ENCODE measurements at regions not wholly inside any gene's neighbourhood (a gene's known extent, or its start where the extent isn't known, plus 50 kb on each side); places are given as distances from the start of the nearest gene placed in this dataset.

GRCh38 chr10:123571978-123572377 is 94.2 kb upstream of the GPR26 start:
- no peaks in the 10 kb centered on the region for H4K20me1 ChIP-seq (ENCODE audit: control insufficient read depth, insufficient read depth, insufficient read length)
- no peak overlapping the region for H2BK20ac ChIP-seq (ENCODE audit: low read depth, low read length, poor library complexity, severe bottlenecking)
- no peak overlapping the region for H4K8ac ChIP-seq (replicated peaks; ENCODE audit: insufficient read length, low read depth, low read length)
- H3K56ac ChIP-seq (ENCODE audit: insufficient read length, low read depth, low read length) = no peak overlapping the region
- H3K4ac ChIP-seq (ENCODE audit: low read depth, low read length) = no peak overlapping the region
- no peaks in the 10 kb centered on the region for H3K9me3 ChIP-seq (ENCODE audit: control insufficient read depth, low read depth, low read length)
- Mint-ChIP-seq H3K4me1 (peaks cover 14 to 25% of the 10 kb centered on the region in 2 experiments), H3K27me3 (ENCODE audit: low read depth) (peaks cover 28% of the 10 kb centered on the region), H3K4me3 (no peak overlapping the region; a peak in 1 of 5 replicates), H3K27ac (peak overlapping the region in 1 of 3 experiments; percentile 49; a peak in 1 of 7 replicates), H3K9me3 (no peaks in the 10 kb centered on the region), H3K36me3 (ENCODE audit: insufficient read depth in 1 of 3, low read depth in 3 of 3) (no peaks in the 10 kb centered on the region; a peak in 1 of 7 replicates)
- no peaks in the 10 kb centered on the region for H3K23me2 ChIP-seq (ENCODE audit: insufficient read length, low read depth, low read length, poor library complexity, severe bottlenecking)
- no peak overlapping the region for H4K91ac ChIP-seq (ENCODE audit: insufficient read length, low read depth, low read length)
- no peak overlapping the region for H3K27ac ChIP-seq (ENCODE audit: insufficient read length, low read depth, low read length)
- no peak overlapping the region for H3K18ac ChIP-seq (ENCODE audit: insufficient read length, low read depth, low read length)
- H3K27me3 ChIP-seq (ENCODE audit: insufficient read depth, low read length) = peaks cover 2% of the 10 kb centered on the region; the same call in 1 of the 2 replicates
- H2AK5ac ChIP-seq (ENCODE audit: insufficient read length, low read length) = no peak overlapping the region
- no peaks in the 10 kb centered on the region for H3K4me1 ChIP-seq (ENCODE audit: insufficient read depth, low read length)
- no peaks in the 10 kb centered on the region for H3K79me2 ChIP-seq (ENCODE audit: insufficient read depth, low read length)
- DNase-seq = peak; percentile 20
- H3K14ac ChIP-seq (ENCODE audit: insufficient read depth, low read length) = no peak overlapping the region
- H2BK12ac ChIP-seq (ENCODE audit: insufficient read length, low read depth, low read length) = no peak overlapping the region
- H2BK5ac ChIP-seq (ENCODE audit: insufficient read length, low read length) = no peak overlapping the region
- TF ChIP-seq CTCF (conservative IDR thresholded peaks at IDR 0.05) = no peak
- H3K4me2 ChIP-seq (ENCODE audit: insufficient read depth, insufficient read length, low read length) = no peak overlapping the region
- no peak overlapping the region for H3K9ac ChIP-seq (ENCODE audit: extremely low read depth, insufficient read length, low read length)
- no peak overlapping the region for H3T11ph ChIP-seq (ENCODE audit: low read length)
- H2BK15ac ChIP-seq (ENCODE audit: low read depth, low read length) = no peak overlapping the region
- no CpG with 5 or more reads among the region's 8 CpGs for WGBS (ENCODE audit: extremely low coverage, insufficient read length, low lambda C conversion rate)
- no peak overlapping the region for H4K5ac ChIP-seq (ENCODE audit: insufficient read length, low read depth, low read length)
- no peaks in the 10 kb centered on the region for H3K79me1 ChIP-seq (ENCODE audit: insufficient read depth, low read depth, low read length, poor library complexity, severe bottlenecking)
- H2BK120ac ChIP-seq (ENCODE audit: low read depth, low read length, poor library complexity, severe bottlenecking) = no peak overlapping the region
- no peak overlapping the region for H3K23ac ChIP-seq (ENCODE audit: insufficient read length, low read depth, low read length)
- H2AFZ ChIP-seq (ENCODE audit: low read length) = no peak overlapping the region

Measured in H9 (cell line).